GM12874 (cell line): ENCODE measurements at regions not wholly inside any gene's neighbourhood (a gene's known extent, or its start where the extent isn't known, plus 50 kb on each side); places are given as distances from the start of the nearest gene placed in this dataset.
A peak's percentile ranks its signal among the peaks of the same experiment; 100 is the strongest.

ENCODE experiments used
- CTCF ChIP-seq: IDR thresholded peaks from 2 replicates; pipeline ENCODE4 v1.5.1; 2011; ENCODE audit warnings: low read depth, mild to moderate bottlenecking, control low read depth, low read length, moderate library complexity; ENCODE audit not compliant: insufficient read depth

- no peak for TF ChIP-seq CTCF
Observed at GRCh38 chr14:35961697-35962274, 135.6 kb downstream of the BRMS1L start.

- TF ChIP-seq CTCF = no peak
Observed at GRCh38 chr14:35959835-35960234, 133.7 kb downstream of the BRMS1L start.

DNA sequence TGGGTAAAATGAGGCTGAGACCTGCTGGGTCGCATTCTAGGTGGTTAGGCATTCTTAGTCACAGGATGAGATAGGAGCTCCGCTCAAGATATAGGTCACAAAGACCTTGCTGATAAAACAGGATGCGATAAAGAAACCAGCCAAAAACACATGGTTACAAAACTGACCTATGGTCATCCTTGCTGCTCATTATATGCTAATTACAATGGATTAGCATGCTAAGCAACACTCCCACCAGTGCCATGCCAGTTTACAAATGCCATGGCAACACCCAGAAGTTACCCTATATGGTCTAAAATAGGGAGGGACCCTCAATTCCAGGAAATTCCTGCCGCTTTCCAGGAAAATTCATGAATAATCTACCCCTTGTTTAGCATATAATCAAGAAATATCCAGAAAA lies 132.4 kb downstream of the BRMS1L start:
- no peak for TF ChIP-seq CTCF

- no peak for TF ChIP-seq CTCF
Observed at GRCh38 chr14:35956376-35957085, 130.4 kb downstream of the BRMS1L start.

- no peak for TF ChIP-seq CTCF
Observed at GRCh38 chr14:35952584-35952983, 126.4 kb downstream of the BRMS1L start.

- TF ChIP-seq CTCF = no peak
Observed at GRCh38 chr14:35949920-35950513, 123.9 kb downstream of the BRMS1L start.

- peak; percentile 59 for TF ChIP-seq CTCF
Observed at GRCh38 chr14:35944847-35945246, 118.7 kb downstream of the BRMS1L start.
